ENCODE measurements at regions not wholly inside any gene's neighbourhood (a gene's known extent, or its start where the extent isn't known, plus 50 kb on each side); places are given as distances from the start of the nearest gene placed in this dataset.

GRCh38 chr6:56375806-56376205 lies 128.4 kb upstream of the COL21A1 start:
- no peak for TF ChIP-seq POLR2A (IDR thresholded peaks at IDR 0.05)
- TF ChIP-seq POLR2AphosphoS5 (IDR thresholded peaks at IDR 0.05): no peak
- TF ChIP-seq EP300 (IDR thresholded peaks at IDR 0.05; ENCODE audit: low read depth): no peak
- no peak for TF ChIP-seq CTCF (IDR thresholded peaks at IDR 0.05)
- no peak overlapping the region for H3K4me3 ChIP-seq
- in situ Hi-C loops (cut with MboI; ENCODE audit: low pct_ligation_motif_present in 1 of 4, low pct_unique_long_range_greater_than_20kb in 1 of 4, low sequenced_read_pairs in 3 of 4) (no loop called here), intact Hi-C loops (cut with DNase I; ENCODE audit: low total_unique reads) (loop anchor here (10.0 kb wide), 1 partner anchor 59 kb away; no protein-coding TSS in a partner anchor)
- H3K4me1 ChIP-seq: peaks cover 11 to 23% (median 20%) of the 10 kb centered on the region in 4 donors
- H3K9me3 ChIP-seq: no peaks in the 10 kb centered on the region
- peak overlapping the region; percentile 66 to 83 (median 82) for H3K27ac ChIP-seq
- no peaks in the 10 kb centered on the region for H3K27me3 ChIP-seq
- DNase-seq: no peak
- WGBS, 2 donors (ENCODE audit: low coverage in 1 of 2): 95 to 100% methylated on average over 3 of the region's 3 CpGs
- no peaks in the 10 kb centered on the region for H3K36me3 ChIP-seq

GRCh38 chr6:56374841-56375369 lies 127.5 kb upstream of the COL21A1 start:
- in situ Hi-C loops (cut with MboI; ENCODE audit: low pct_ligation_motif_present in 1 of 4, low pct_unique_long_range_greater_than_20kb in 1 of 4, low sequenced_read_pairs in 3 of 4): no loop called here
- H3K27ac ChIP-seq: peak overlapping the region; percentile 66 to 83 (median 82)
- H3K4me3 ChIP-seq: no peak overlapping the region
- H3K9me3 ChIP-seq: no peaks in the 10 kb centered on the region
- no peaks in the 10 kb centered on the region for H3K36me3 ChIP-seq
- H3K4me1 ChIP-seq: peaks cover 11 to 31% (median 26%) of the 10 kb centered on the region in 4 donors
- H3K27me3 ChIP-seq: no peaks in the 10 kb centered on the region
- intact Hi-C loops (cut with DNase I; ENCODE audit: low total_unique reads): loop anchor here (10.0 kb wide), 1 partner anchor 60 kb away; no protein-coding TSS in a partner anchor
- WGBS, 2 donors (ENCODE audit: low coverage in 1 of 2): 51 to 55% methylated on average over 4 of the region's 4 CpGs
- DNase-seq: no peak
- TF ChIP-seq POLR2AphosphoS5 (IDR thresholded peaks at IDR 0.05) (peak in 1 of 3 donors; percentile 54), EP300 (IDR thresholded peaks at IDR 0.05; ENCODE audit: low read depth) (no peak)

GRCh38 chr6:56372406-56372995 lies 125.1 kb upstream of the COL21A1 start:
- Histone ChIP-seq H3K4me3 (no peak overlapping the region), H3K9me3 (no peaks in the 10 kb centered on the region), H3K36me3 (no peaks in the 10 kb centered on the region), H3K27me3 (no peaks in the 10 kb centered on the region), H3K4me1 (peaks cover 11 to 34% (median 29%) of the 10 kb centered on the region in 4 donors), H3K27ac (peak overlapping the region; percentile 71 to 83 (median 82))
- in situ Hi-C loops (cut with MboI; ENCODE audit: low pct_ligation_motif_present in 1 of 4, low pct_unique_long_range_greater_than_20kb in 1 of 4, low sequenced_read_pairs in 3 of 4) (no loop called here), intact Hi-C loops (cut with DNase I; ENCODE audit: low total_unique reads) (loop anchor here (10.0 kb wide), 1 partner anchor 62 kb away; no protein-coding TSS in a partner anchor)
- TF ChIP-seq EP300 (IDR thresholded peaks at IDR 0.05; ENCODE audit: low read depth) (no peak), POLR2A (IDR thresholded peaks at IDR 0.05) (no peak), CTCF (IDR thresholded peaks at IDR 0.05) (no peak), POLR2AphosphoS5 (IDR thresholded peaks at IDR 0.05) (no peak)
- DNase-seq: no peak
- 67 to 80% methylated on average over 3 of the region's 3 CpGs for WGBS, 2 donors (ENCODE audit: low coverage in 1 of 2)

GRCh38 chr6:56370561-56371211 lies 123.3 kb upstream of the COL21A1 start:
- Histone ChIP-seq H3K27ac (peak overlapping the region; percentile 71 to 83 (median 82)), H3K27me3 (no peaks in the 10 kb centered on the region), H3K4me3 (no peak overlapping the region), H3K9me3 (no peaks in the 10 kb centered on the region), H3K36me3 (no peaks in the 10 kb centered on the region), H3K4me1 (peaks cover 11 to 34% (median 29%) of the 10 kb centered on the region in 4 donors)
- in situ Hi-C loops (cut with MboI; ENCODE audit: low pct_ligation_motif_present in 1 of 4, low pct_unique_long_range_greater_than_20kb in 1 of 4, low sequenced_read_pairs in 3 of 4): no loop called here
- 32 to 58% methylated on average over 2 of the region's 2 CpGs for WGBS, 2 donors (ENCODE audit: low coverage in 1 of 2)
- peak; percentile 28 for DNase-seq
- intact Hi-C loops (cut with DNase I; ENCODE audit: low total_unique reads): loop anchor here (10.0 kb wide), 1 partner anchor 64 kb away; no protein-coding TSS in a partner anchor
- TF ChIP-seq CTCF (IDR thresholded peaks at IDR 0.05) (no peak), POLR2AphosphoS5 (IDR thresholded peaks at IDR 0.05) (peak; percentile 53 to 69 (median 54)), POLR2A (IDR thresholded peaks at IDR 0.05) (no peak), EP300 (IDR thresholded peaks at IDR 0.05; ENCODE audit: low read depth) (no peak)

Data from transverse colon (tissue), 4 donors.